Occipital lobe (tissue), 1 donor: ENCODE measurements at regions not wholly inside any gene's neighbourhood (a gene's known extent, or its start where the extent isn't known, plus 50 kb on each side); places are given as distances from the start of the nearest gene placed in this dataset.

Source experiments
- DNase-seq: peaks from one replicate; lab custom pipeline; 2025; lab: John Stamatoyannopoulos, UW

- no peak for DNase-seq
Measured at GRCh38 chr10:24010436-24010970, 198.4 kb upstream of the KIAA1217 start.

GRCh38 chr10:24012249-24012803 lies 196.6 kb upstream of the KIAA1217 start:
- no peak for DNase-seq

- no peak for DNase-seq
Measured at GRCh38 chr10:24027107-24027506, 181.8 kb upstream of the KIAA1217 start.

- no peak for DNase-seq
Measured at GRCh38 chr10:24034571-24034970, 174.4 kb upstream of the KIAA1217 start.

- no peak for DNase-seq
Measured at GRCh38 chr10:24035761-24036160, 173.2 kb upstream of the KIAA1217 start.

GRCh38 chr10:24039315-24039714 lies 169.6 kb upstream of the KIAA1217 start:
- no peak for DNase-seq

GRCh38 chr10:24039897-24040296 lies 169.0 kb upstream of the KIAA1217 start:
- no peak for DNase-seq

- no peak for DNase-seq
Measured at GRCh38 chr10:24041034-24041433, 167.9 kb upstream of the KIAA1217 start.

- no peak for DNase-seq
Measured at GRCh38 chr10:24041834-24042233, 167.1 kb upstream of the KIAA1217 start.

- no peak for DNase-seq
Measured at GRCh38 chr10:24042884-24043283, 166.1 kb upstream of the KIAA1217 start.

- DNase-seq: no peak
Measured at GRCh38 chr10:24046060-24046459, 162.9 kb upstream of the KIAA1217 start.

- DNase-seq: no peak
Measured at GRCh38 chr10:24047176-24047575, 161.8 kb upstream of the KIAA1217 start.

- DNase-seq: no peak
Measured at GRCh38 chr10:24054421-24054820, 154.5 kb upstream of the KIAA1217 start.

- no peak for DNase-seq
Measured at GRCh38 chr10:24080207-24080606, 128.7 kb upstream of the KIAA1217 start.

GRCh38 chr10:24086296-24087086 lies 122.4 kb upstream of the KIAA1217 start:
- DNase-seq: no peak

GRCh38 chr10:24091256-24091655 lies 117.7 kb upstream of the KIAA1217 start:
- no peak for DNase-seq

- DNase-seq: no peak
Measured at GRCh38 chr10:24096281-24096680, 112.7 kb upstream of the KIAA1217 start.

- no peak for DNase-seq
Measured at GRCh38 chr10:24097751-24098207, 111.2 kb upstream of the KIAA1217 start.

- DNase-seq: no peak
Measured at GRCh38 chr10:24104895-24105294, 104.0 kb upstream of the KIAA1217 start.

- no peak for DNase-seq
Measured at GRCh38 chr10:24113901-24114300, 95.0 kb upstream of the KIAA1217 start.

- no peak for DNase-seq
Measured at GRCh38 chr10:24114556-24114955, 94.4 kb upstream of the KIAA1217 start.

GRCh38 chr10:24115403-24115802 lies 93.5 kb upstream of the KIAA1217 start:
- no peak for DNase-seq

- peak; percentile 22 for DNase-seq
Measured at GRCh38 chr10:24118246-24118645, 90.7 kb upstream of the KIAA1217 start.
